ENCODE measurements at regions not wholly inside any gene's neighbourhood (a gene's known extent, or its start where the extent isn't known, plus 50 kb on each side); places are given as distances from the start of the nearest gene placed in this dataset.
"Not testable (repeated sequence)": the region's sequence is repeated elsewhere in the genome, so short reads cannot be mapped to it uniquely, and the experiment has no call there.

GRCh38 chr3:20652231-20652986 lies 466.4 kb upstream of the SGO1 start:
- Histone ChIP-seq H3K4me1 (ENCODE audit: control insufficient read depth, low read depth, low read length) (no peaks in the 10 kb centered on the region), H3K9ac (ENCODE audit: low read length) (no peak overlapping the region), H3K27me3 (ENCODE audit: control insufficient read depth, insufficient read depth, low read length) (no peaks in the 10 kb centered on the region), H3K4me3 (ENCODE audit: low read length) (no peak overlapping the region), H3K27ac (ENCODE audit: low read length) (no peak overlapping the region), H3K36me3 (ENCODE audit: control insufficient read depth, low read depth, low read length) (no peaks in the 10 kb centered on the region), H3K9me3 (ENCODE audit: control insufficient read depth, low read depth, low read length) (no peaks in the 10 kb centered on the region)

GRCh38 chr3:20648921-20649381 lies 462.9 kb upstream of the SGO1 start:
- Histone ChIP-seq H3K4me3 (ENCODE audit: low read length) (no peak overlapping the region), H3K27me3 (ENCODE audit: control insufficient read depth, insufficient read depth, low read length) (no peaks in the 10 kb centered on the region), H3K4me1 (ENCODE audit: control insufficient read depth, low read depth, low read length) (no peaks in the 10 kb centered on the region), H3K9me3 (ENCODE audit: control insufficient read depth, low read depth, low read length) (no peaks in the 10 kb centered on the region), H3K36me3 (ENCODE audit: control insufficient read depth, low read depth, low read length) (no peaks in the 10 kb centered on the region), H3K9ac (ENCODE audit: low read length) (no peak overlapping the region), H3K27ac (ENCODE audit: low read length) (no peak overlapping the region)

GRCh38 chr3:20648294-20648693 lies 462.3 kb upstream of the SGO1 start:
- Histone ChIP-seq H3K27me3 (ENCODE audit: control insufficient read depth, insufficient read depth, low read length) (no peaks in the 10 kb centered on the region), H3K4me1 (ENCODE audit: control insufficient read depth, low read depth, low read length) (no peaks in the 10 kb centered on the region), H3K36me3 (ENCODE audit: control insufficient read depth, low read depth, low read length) (no peaks in the 10 kb centered on the region), H3K4me3 (ENCODE audit: low read length) (no peak overlapping the region), H3K9me3 (ENCODE audit: control insufficient read depth, low read depth, low read length) (no peaks in the 10 kb centered on the region), H3K27ac (ENCODE audit: low read length) (no peak overlapping the region), H3K9ac (ENCODE audit: low read length) (no peak overlapping the region)

- H3K9me3 ChIP-seq (ENCODE audit: control insufficient read depth, low read depth, low read length) = no peaks in the 10 kb centered on the region
- H3K27ac ChIP-seq (ENCODE audit: low read length) = no peak overlapping the region
- no peaks in the 10 kb centered on the region for H3K27me3 ChIP-seq (ENCODE audit: control insufficient read depth, insufficient read depth, low read length)
- no peaks in the 10 kb centered on the region for H3K4me1 ChIP-seq (ENCODE audit: control insufficient read depth, low read depth, low read length)
- H3K36me3 ChIP-seq (ENCODE audit: control insufficient read depth, low read depth, low read length) = no peaks in the 10 kb centered on the region
- H3K4me3 ChIP-seq (ENCODE audit: low read length) = no peak overlapping the region
- H3K9ac ChIP-seq (ENCODE audit: low read length) = no peak overlapping the region
Measured at GRCh38 chr3:20646425-20646824, 460.4 kb upstream of the SGO1 start.

GRCh38 chr3:20645340-20645739 lies 459.3 kb upstream of the SGO1 start:
- Histone ChIP-seq H3K4me3 (ENCODE audit: low read length) (no peak overlapping the region), H3K9me3 (ENCODE audit: control insufficient read depth, low read depth, low read length) (no peaks in the 10 kb centered on the region)

GRCh38 chr3:20637729-20638128 lies 451.7 kb upstream of the SGO1 start:
- Histone ChIP-seq H3K9ac (ENCODE audit: low read length) (no peak overlapping the region), H3K27ac (ENCODE audit: low read length) (no peak overlapping the region), H3K9me3 (ENCODE audit: control insufficient read depth, low read depth, low read length) (no peaks in the 10 kb centered on the region), H3K4me3 (ENCODE audit: low read length) (no peak overlapping the region), H3K4me1 (ENCODE audit: control insufficient read depth, low read depth, low read length) (no peaks in the 10 kb centered on the region), H3K36me3 (ENCODE audit: control insufficient read depth, low read depth, low read length) (no peaks in the 10 kb centered on the region), H3K27me3 (ENCODE audit: control insufficient read depth, insufficient read depth, low read length) (no peaks in the 10 kb centered on the region)

More at GRCh38 chr3:20645340-20645739, 459.3 kb upstream of the SGO1 start:
- no peak overlapping the region for H3K9ac ChIP-seq (ENCODE audit: low read length)
- H3K27me3 ChIP-seq (ENCODE audit: control insufficient read depth, insufficient read depth, low read length) = no peaks in the 10 kb centered on the region
- no peaks in the 10 kb centered on the region for H3K36me3 ChIP-seq (ENCODE audit: control insufficient read depth, low read depth, low read length)
- H3K27ac ChIP-seq (ENCODE audit: low read length) = no peak overlapping the region
- no peaks in the 10 kb centered on the region for H3K4me1 ChIP-seq (ENCODE audit: control insufficient read depth, low read depth, low read length)

- Histone ChIP-seq H3K4me1 (ENCODE audit: control insufficient read depth, low read depth, low read length) (no peaks in the 10 kb centered on the region), H3K27ac (ENCODE audit: low read length) (no peak overlapping the region), H3K36me3 (ENCODE audit: control insufficient read depth, low read depth, low read length) (no peaks in the 10 kb centered on the region), H3K27me3 (ENCODE audit: control insufficient read depth, insufficient read depth, low read length) (no peaks in the 10 kb centered on the region), H3K4me3 (ENCODE audit: low read length) (no peak overlapping the region), H3K9me3 (ENCODE audit: control insufficient read depth, low read depth, low read length) (no peaks in the 10 kb centered on the region), H3K9ac (ENCODE audit: low read length) (no peak overlapping the region)
Measured at GRCh38 chr3:20622304-20622703, 436.3 kb upstream of the SGO1 start.

GRCh38 chr3:20618621-20619020 lies 432.6 kb upstream of the SGO1 start:
- not testable (repeated sequence) for H3K27ac ChIP-seq (ENCODE audit: low read length); H3K9me3 ChIP-seq (ENCODE audit: control insufficient read depth, low read depth, low read length); H3K4me1 ChIP-seq (ENCODE audit: control insufficient read depth, low read depth, low read length)

GRCh38 chr3:20618181-20618580 lies 432.2 kb upstream of the SGO1 start:
- not testable (repeated sequence) for H3K4me1 ChIP-seq (ENCODE audit: control insufficient read depth, low read depth, low read length); H3K27ac ChIP-seq (ENCODE audit: low read length); H3K9me3 ChIP-seq (ENCODE audit: control insufficient read depth, low read depth, low read length); H3K27me3 ChIP-seq (ENCODE audit: control insufficient read depth, insufficient read depth, low read length); H3K4me3 ChIP-seq (ENCODE audit: low read length); H3K9ac ChIP-seq (ENCODE audit: low read length); H3K36me3 ChIP-seq (ENCODE audit: control insufficient read depth, low read depth, low read length)

More at GRCh38 chr3:20618621-20619020, 432.6 kb upstream of the SGO1 start:
- H3K36me3 ChIP-seq (ENCODE audit: control insufficient read depth, low read depth, low read length); H3K27me3 ChIP-seq (ENCODE audit: control insufficient read depth, insufficient read depth, low read length); H3K4me3 ChIP-seq (ENCODE audit: low read length); H3K9ac ChIP-seq (ENCODE audit: low read length): not testable (repeated sequence)

- not testable (repeated sequence) for H3K27me3 ChIP-seq (ENCODE audit: control insufficient read depth, insufficient read depth, low read length); H3K4me1 ChIP-seq (ENCODE audit: control insufficient read depth, low read depth, low read length)
Measured at GRCh38 chr3:20615982-20616381, 430.0 kb upstream of the SGO1 start.

GRCh38 chr3:20608054-20608738 lies 422.2 kb upstream of the SGO1 start:
- no peak overlapping the region for H3K9ac ChIP-seq (ENCODE audit: low read length)
- H3K4me3 ChIP-seq (ENCODE audit: low read length) = no peak overlapping the region
- H3K27ac ChIP-seq (ENCODE audit: low read length) = no peak overlapping the region
- no peaks in the 10 kb centered on the region for H3K36me3 ChIP-seq (ENCODE audit: control insufficient read depth, low read depth, low read length)
- H3K4me1 ChIP-seq (ENCODE audit: control insufficient read depth, low read depth, low read length) = no peaks in the 10 kb centered on the region
- no peaks in the 10 kb centered on the region for H3K9me3 ChIP-seq (ENCODE audit: control insufficient read depth, low read depth, low read length)
- no peaks in the 10 kb centered on the region for H3K27me3 ChIP-seq (ENCODE audit: control insufficient read depth, insufficient read depth, low read length)

More at GRCh38 chr3:20615982-20616381, 430.0 kb upstream of the SGO1 start:
- H3K9me3 ChIP-seq (ENCODE audit: control insufficient read depth, low read depth, low read length); H3K4me3 ChIP-seq (ENCODE audit: low read length); H3K27ac ChIP-seq (ENCODE audit: low read length); H3K36me3 ChIP-seq (ENCODE audit: control insufficient read depth, low read depth, low read length); H3K9ac ChIP-seq (ENCODE audit: low read length): not testable (repeated sequence)

- Histone ChIP-seq H3K4me1 (ENCODE audit: control insufficient read depth, low read depth, low read length) (no peaks in the 10 kb centered on the region), H3K36me3 (ENCODE audit: control insufficient read depth, low read depth, low read length) (no peaks in the 10 kb centered on the region), H3K9ac (ENCODE audit: low read length) (no peak overlapping the region), H3K27ac (ENCODE audit: low read length) (no peak overlapping the region), H3K4me3 (ENCODE audit: low read length) (no peak overlapping the region), H3K9me3 (ENCODE audit: control insufficient read depth, low read depth, low read length) (no peaks in the 10 kb centered on the region), H3K27me3 (ENCODE audit: control insufficient read depth, insufficient read depth, low read length) (no peaks in the 10 kb centered on the region)
Measured at GRCh38 chr3:20604659-20605058, 418.7 kb upstream of the SGO1 start.

All from iPS-18a (cell line).